ENCODE measurements at regions not wholly inside any gene's neighbourhood (a gene's known extent, or its start where the extent isn't known, plus 50 kb on each side); places are given as distances from the start of the nearest gene placed in this dataset.

- H3K4me3 ChIP-seq (ENCODE audit: low read depth, low read length) = no peak overlapping the region
- no peak for DNase-seq (ENCODE audit: low read depth)
- no peak for TF ChIP-seq CTCF (conservative IDR thresholded peaks at IDR 0.05; ENCODE audit: low read depth, low read length)
These were observed 1063.4 kb downstream of the PLA2G4A start for GRCh38 chr1:187891993-187892682.

DNA sequence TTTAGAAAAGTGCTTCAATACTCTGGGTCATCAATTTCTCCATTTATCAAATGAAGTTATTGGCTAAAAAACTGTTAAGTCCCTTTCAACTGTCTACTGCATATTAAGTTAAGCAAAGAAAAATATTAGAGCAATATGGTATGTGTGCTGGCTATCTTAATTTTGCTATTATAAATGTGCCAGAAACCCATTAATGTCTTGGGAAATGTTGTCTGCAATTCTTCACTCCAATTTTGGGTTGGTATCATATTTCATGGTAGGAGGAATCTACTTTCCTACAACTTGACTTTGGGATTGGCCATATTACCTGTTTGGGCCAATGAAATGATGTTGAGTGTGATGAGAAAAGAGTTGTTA lies 1063.9 kb downstream of the PLA2G4A start:
- no peak for DNase-seq (ENCODE audit: low read depth)
- no peak overlapping the region for H3K4me3 ChIP-seq (ENCODE audit: low read depth, low read length)
- no peak for TF ChIP-seq CTCF (conservative IDR thresholded peaks at IDR 0.05; ENCODE audit: low read depth, low read length)

GRCh38 chr1:187893471-187893870 lies 1064.7 kb downstream of the PLA2G4A start:
- DNase-seq (ENCODE audit: low read depth) = no peak
- H3K4me3 ChIP-seq (ENCODE audit: low read depth, low read length) = no peak overlapping the region
- no peak for TF ChIP-seq CTCF (conservative IDR thresholded peaks at IDR 0.05; ENCODE audit: low read depth, low read length)

DNA sequence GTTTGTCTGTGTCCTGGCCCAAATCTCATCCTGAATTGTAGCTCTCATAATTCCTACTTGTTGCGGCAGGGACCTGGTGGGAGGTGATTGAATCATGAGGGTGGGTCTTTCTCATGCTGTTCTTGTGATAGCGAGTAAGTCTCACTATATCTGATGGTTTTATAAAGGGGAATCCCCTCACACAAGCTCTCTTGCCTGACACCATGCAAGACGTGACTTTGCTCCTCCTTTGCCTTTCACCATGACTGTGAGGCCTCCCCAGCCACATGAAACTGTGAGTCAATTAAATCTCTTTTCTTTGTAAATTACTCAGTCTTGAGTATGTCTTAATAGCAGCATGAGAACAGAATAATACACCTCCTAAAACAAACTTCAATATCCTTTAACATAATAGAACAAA lies 1065.6 kb downstream of the PLA2G4A start:
- no peak for TF ChIP-seq CTCF (conservative IDR thresholded peaks at IDR 0.05; ENCODE audit: low read depth, low read length)
- DNase-seq (ENCODE audit: low read depth) = no peak
- H3K4me3 ChIP-seq (ENCODE audit: low read depth, low read length) = no peak overlapping the region

DNA sequence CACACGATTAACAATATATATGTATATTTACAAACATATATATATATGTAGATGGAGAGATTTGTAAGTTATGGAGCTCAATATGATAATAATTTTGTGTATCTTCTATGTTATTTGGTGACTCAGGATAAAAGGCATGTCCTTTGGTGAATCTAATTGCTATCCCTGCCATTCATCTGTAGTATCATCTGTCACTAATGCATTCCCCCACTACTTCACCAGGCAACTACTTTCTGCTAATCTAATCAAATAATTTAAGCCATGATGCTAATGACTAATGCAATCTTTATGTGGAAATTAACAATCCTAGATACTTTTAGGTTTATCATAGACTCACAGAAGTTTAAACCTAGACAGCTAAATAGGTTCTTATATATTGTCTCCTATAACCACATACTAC lies 1074.5 kb downstream of the PLA2G4A start:
- no peak for TF ChIP-seq CTCF (conservative IDR thresholded peaks at IDR 0.05; ENCODE audit: low read depth, low read length)
- no peak for DNase-seq (ENCODE audit: low read depth)
- no peak overlapping the region for H3K4me3 ChIP-seq (ENCODE audit: low read depth, low read length)

- DNase-seq (ENCODE audit: low read depth) = no peak
- TF ChIP-seq CTCF (conservative IDR thresholded peaks at IDR 0.05; ENCODE audit: low read depth, low read length) = no peak
- no peak overlapping the region for H3K4me3 ChIP-seq (ENCODE audit: low read depth, low read length)
These were observed 1080.6 kb downstream of the PLA2G4A start for GRCh38 chr1:187909382-187909781.

- TF ChIP-seq CTCF (conservative IDR thresholded peaks at IDR 0.05; ENCODE audit: low read depth, low read length) = no peak
- DNase-seq (ENCODE audit: low read depth) = no peak
- H3K4me3 ChIP-seq (ENCODE audit: low read depth, low read length) = no peak overlapping the region
These were observed 1083.1 kb downstream of the PLA2G4A start for GRCh38 chr1:187911820-187912219.

All from choroid plexus epithelial cell (primary cell).